NCI-H345 treated with DMSO at 0.1 percent for 48 hours (cell line): ENCODE measurements at regions not wholly inside any gene's neighbourhood (a gene's known extent, or its start where the extent isn't known, plus 50 kb on each side); places are given as distances from the start of the nearest gene placed in this dataset.
A peak's percentile ranks its signal among the peaks of the same experiment; 100 is the strongest.

ENCODE experiments used
- DNase-seq: peaks from one replicate; lab custom pipeline; 2025; ENCODE audit not compliant: unreplicated experiment; lab: John Stamatoyannopoulos, UW

DNA sequence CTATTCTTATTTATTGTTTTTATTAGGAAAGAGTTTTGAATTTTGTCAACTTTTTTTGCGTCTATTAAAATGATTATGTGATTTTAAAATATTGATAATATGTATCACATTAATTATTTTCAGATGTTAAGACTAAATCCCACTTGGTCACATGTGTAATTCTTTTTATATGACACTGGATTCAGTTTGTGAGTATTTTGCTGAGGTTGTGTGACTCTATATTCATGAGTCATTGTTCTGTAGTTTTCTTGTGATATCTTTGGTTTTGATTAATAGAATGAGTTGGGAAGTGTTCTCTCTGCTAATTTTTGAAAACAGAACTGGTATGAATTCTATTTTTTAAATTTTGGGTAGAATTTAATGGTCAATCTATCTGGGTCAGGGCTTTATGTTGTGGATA lies 317.9 kb downstream of the ETS1 start:
- no peak for DNase-seq

DNA sequence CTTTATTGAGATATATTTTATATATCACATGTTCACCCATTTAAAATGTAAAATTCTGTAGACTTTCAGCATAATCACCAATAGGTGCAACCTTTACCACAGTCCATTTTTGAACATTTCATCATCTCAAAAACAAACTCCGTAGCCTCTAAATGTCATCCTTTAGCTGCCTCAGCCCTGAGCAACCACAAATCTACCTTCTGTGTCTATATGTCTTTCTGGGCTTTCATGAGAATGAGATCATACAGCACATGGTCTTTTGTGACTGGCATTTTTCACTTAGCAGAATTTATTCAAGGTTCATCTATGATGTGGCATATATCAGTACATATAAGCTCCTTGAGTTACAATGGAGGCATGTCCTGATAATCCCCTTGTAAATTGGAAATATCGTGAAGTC lies 320.5 kb downstream of the ETS1 start:
- no peak for DNase-seq

DNA sequence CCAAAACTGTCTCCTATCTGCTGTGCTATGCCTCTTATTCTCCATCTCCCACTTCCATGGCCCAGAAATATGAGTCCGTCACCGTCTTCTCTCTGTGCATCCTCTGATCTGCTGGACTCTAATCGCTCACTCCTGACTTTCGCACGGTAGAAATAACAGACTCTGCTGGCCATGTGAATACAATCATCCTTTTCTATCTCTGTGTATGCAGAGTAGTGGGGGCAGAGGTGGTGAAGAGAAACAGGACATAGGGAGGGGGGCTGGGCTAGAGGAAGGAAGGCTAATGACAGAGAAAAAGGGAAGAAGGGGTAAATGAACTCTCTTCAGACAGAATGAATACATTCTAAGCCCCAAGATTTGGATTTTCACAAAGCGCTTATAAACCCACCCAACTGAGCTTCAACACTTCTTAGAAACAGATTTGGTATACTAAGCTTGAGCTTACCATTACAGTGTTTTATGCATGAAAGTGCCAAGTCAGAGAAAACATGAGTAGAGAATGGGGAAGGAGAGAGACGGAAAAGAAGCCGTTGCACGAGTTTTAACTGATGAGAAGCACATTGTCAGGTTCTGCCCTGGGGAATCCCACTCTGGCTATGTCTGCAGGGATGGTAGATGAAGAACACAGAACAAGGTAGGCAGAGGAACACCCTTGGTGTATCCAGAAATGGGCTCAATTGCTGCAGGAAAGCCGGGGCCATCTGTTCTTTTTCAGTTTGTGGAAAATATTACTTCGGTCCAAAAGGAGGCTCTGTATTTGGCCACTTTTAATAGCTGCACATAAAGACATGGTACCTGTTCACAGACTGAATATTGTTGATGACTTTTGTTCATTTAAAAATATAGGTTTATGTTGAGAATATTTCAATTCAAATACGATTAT lies 324.7 kb downstream of the ETS1 start:
- DNase-seq: no peak

DNA sequence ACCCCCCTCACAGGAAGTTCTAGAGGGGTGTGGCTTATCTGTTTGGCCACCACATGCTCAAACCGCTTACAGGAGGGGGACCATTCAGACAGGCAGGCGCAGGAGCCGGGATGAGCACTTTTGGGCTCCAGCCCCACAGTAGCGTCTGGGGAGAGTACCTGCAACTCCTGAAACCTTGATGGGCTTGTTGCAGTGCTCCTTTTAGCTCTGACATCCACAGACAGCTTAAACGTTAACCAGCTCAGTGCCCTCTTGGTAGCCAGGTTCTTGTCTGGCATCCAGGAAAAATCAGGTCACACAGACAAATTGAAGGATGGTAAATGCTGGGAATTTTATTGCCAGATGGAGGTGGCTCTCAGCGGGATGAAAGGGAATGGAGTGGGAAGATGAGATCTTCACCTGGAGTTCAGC lies 326.3 kb downstream of the ETS1 start:
- DNase-seq: no peak

DNA sequence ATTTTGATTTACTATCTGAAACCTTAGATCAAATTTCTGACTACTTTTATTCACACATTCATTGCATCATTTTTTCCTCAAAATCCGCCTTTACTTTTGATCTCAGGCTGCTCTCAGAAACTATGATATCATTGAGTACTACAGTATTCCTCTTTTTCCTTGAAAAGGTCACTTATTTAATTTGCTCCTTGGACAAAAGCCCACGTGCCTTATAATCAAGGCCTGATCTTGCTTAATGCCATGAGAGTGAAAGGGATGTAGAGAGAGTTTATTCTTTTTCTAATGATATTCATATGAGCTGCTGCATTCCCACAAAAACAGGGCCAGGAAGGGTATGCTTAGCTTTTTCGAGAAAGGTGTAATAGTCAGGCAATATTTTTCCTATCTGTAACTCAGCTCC lies 327.0 kb downstream of the ETS1 start:
- DNase-seq: no peak

DNA sequence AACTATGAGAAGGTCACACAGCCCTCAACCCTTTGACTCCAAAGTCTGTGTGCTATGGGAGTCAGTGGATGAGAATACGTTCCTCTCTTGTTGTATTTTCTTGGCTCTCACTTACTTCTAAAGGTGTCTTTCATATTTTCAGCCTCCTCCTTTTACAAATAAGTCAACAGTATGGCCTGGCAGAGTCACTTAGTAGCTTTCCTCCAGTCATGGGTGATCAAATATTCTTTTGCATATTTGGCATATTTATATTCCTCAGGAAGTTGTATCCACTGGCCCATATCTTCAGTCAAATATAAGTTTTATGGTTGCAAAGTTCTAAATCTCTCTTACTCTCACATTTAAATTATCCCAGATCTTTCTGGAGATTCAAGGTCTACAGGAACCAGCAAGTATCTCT lies 327.5 kb downstream of the ETS1 start:
- no peak for DNase-seq

DNA sequence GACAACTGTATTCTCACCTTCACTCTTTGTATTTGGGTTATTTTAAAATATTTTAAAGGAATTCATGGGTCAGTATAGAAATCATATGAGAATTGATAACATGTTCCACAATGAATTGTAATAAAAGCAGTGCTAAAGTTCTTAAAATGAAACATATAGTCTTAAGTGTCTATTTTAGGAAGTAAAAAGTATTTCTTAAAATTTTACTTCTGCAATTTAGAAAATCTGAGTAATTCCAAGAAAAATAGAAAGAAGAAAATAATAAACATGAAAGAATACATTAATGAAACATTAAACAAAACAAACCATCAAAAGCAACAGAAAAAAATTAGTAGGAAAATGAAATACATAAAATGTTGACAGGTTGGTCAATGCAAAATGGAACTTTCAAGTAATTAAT lies 332.4 kb downstream of the ETS1 start:
- DNase-seq: no peak

DNA sequence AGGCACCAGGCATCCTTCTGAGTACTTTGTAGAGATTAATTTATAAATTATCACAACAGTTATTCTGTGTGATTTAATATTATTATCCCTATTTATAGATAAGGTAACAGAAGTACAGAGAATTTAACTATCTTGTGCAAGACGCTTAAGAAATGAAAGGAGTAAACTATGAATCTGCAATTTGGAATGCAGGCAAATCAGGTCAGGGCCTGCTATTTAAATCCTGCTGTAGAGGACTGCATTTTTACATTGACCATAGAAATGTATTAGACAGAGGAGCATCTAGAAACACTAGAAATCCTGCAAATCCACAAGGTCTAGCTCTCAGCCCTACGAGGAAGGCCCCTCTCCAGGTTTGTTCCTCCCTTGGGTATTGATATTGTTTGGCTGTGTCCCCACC lies 336.2 kb downstream of the ETS1 start:
- DNase-seq: no peak

DNA sequence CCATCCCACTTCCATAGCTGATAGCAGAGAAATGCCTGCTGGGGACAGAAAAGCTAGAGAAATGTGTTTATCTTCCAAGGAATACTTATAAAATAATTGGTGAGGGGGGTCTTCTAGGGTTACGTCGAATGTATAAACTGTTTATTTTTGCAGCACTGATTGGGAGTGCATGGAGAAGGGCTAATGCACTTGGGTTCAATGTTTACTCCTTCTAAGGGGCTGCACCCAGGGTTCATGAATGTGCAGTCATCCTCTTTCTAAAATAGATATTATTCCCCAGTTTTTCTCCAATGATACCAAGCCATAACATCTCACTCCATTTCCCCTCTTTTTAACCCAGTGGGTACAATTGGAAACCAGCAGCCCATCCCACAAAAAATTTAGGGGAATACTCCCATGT lies 336.9 kb downstream of the ETS1 start:
- no peak for DNase-seq

DNA sequence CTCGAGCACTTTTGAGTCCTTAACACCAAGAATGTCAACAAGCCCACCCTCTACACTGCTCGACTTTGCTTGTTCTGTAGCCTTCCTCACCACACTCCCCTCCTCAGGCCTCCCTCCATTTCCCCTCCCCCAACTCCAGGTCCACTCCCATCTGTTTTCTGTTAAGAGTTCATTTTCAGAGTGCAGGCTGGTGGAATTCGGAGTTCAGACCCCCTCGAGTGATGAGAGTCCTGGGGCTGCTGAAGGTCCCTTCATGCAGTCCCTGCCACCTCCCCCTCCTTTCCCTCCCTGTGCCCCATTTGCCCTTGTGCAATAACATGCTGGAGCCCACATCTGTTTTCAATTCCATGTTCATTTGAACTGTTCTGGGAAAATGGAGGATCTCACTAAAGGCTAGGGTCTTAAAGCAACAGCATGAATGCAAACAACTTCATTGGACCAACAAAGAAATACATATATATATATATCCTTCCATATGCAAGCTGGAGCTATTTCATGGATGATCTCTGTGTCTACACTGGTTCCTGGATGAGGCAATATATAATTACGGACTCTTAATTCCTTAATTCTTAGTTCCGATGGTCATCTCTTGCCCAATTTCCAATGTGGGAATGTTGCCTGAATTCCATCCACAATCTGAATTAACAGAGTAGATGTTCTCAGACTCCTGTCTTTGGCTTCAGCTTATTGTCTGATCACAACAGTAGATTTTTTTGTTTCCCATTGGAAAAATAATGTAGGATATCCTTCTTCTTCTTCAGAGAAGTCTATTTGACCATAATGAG lies 340.4 kb downstream of the ETS1 start:
- no peak for DNase-seq

DNA sequence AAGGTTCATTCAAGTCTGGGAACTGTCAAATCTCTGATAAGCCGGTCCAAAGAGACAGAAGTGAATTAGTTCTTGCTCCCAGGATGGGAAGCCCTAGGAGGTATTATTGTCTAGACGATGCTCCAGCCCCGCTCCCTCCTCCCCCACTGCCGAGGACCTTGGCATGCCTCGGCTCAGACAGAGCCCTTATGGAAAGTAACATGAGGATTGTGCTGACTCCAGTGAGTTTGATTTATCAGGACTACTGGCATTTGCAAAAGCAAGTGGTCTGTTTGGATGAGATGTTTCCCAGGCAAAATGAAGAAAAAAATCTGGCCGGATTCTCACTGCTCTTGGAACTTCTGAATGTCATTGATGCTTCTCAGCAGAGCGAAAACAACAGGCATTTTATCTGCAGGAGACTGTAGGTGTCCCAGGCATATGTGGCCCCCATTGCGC lies 341.0 kb downstream of the ETS1 start:
- no peak for DNase-seq

DNA sequence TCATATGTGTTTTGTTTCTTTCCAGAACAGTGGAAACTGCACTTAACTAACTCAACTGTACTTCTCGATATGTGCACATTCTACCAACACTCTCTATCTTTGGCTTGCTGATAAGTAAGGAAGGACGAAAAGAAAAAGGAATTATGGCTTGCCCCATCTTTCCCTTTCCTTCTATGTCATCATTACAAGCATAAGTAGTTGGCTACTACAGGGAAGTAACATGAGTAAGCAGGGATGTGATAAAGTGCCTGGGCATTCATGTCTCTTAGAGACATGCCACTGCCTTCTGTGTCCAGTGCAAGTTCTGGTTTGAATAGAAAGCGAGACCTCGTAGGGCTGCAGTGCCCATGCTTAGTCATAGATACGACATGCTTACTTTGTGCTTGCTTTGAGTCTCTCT lies 342.5 kb downstream of the ETS1 start:
- no peak for DNase-seq

DNA sequence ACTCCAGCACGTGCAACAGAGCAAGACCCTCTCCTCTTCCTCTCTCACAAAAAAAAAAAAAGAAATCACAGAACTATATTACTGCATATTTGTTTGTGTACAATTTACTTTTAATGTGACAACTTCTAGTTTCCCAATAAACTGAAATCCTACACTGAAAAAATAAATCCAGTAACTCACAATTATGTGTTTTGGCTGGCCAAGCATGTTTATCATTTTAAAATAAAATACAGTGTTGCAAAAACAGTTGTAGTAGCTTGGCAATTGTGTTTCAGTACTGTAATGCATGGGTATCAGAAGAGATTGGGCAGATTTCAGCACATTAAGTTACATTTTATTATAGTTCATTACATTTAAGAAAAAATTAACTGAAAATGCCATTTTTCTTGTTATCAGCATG lies 344.9 kb downstream of the ETS1 start:
- DNase-seq: no peak

DNA sequence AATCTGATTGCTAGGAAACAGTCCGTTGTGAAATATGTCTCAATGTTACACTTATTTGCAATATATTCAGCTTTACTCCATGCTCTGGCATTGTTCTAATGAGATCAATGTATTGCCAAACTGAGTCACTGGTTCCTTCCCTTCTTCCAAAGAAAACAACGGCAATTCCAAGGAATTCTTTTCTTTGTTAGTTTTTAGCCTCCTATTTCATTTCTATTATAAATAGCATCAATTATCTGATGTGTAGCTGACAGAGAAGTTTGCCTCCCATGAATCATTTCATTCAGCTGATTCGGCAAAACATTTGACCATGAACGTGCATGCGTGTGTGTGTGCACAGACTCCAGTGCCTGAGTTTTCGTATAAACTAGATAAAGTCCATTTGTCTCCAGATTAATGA lies 346.8 kb downstream of the ETS1 start:
- DNase-seq: no peak

DNA sequence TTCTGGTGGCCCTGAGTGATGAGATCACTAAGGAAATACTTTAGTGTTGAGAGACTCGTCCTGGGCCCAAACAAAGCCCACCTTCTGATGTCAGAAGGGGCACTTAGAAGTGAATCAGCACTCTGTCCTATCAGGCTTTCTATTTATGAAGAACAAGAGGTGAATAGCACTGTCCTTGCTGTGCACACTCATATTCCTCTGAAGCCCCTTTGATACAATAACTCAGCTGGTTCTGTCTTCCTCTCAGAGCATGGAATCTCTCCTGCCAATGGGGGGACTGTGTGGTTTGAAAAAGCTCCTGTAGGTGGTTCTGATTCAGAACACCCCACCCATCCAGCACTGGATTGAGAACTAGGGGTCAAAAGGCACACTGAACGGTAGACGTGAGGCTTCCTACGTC lies 348.1 kb downstream of the ETS1 start:
- no peak for DNase-seq

DNA sequence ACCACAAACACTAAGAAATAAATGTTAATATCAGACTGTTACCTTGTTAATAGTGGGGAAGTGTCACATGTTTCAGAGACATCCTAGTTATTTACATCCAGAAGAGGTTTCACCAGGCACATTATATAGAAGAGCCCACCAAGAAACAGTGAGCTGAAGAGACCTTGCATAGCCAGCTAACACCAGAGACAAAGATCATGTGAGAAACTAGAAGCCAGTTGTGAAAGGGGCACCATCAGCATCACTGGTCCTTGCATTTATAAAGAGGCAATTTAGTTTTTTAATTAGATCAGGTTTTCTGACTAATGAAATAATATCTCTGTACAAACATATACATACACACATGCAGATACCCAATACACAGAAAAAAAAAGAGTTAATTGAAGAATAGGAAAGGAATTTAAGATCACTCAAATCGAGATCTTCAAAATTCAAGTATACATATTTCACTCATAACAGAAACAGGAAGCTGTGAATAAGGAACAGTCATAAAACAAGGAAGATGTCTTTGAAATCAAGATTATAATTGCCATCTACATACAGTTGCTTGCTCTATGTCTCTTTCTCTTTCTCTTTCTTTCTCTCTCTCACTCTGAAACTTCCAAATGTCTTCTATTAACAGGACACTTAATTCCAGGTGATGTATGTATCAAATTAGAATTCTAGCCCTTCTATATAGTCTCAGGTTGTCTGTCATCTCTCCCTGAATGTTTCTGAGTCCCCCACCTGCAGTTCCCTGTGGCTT lies 348.7 kb downstream of the ETS1 start:
- DNase-seq: no peak

DNA sequence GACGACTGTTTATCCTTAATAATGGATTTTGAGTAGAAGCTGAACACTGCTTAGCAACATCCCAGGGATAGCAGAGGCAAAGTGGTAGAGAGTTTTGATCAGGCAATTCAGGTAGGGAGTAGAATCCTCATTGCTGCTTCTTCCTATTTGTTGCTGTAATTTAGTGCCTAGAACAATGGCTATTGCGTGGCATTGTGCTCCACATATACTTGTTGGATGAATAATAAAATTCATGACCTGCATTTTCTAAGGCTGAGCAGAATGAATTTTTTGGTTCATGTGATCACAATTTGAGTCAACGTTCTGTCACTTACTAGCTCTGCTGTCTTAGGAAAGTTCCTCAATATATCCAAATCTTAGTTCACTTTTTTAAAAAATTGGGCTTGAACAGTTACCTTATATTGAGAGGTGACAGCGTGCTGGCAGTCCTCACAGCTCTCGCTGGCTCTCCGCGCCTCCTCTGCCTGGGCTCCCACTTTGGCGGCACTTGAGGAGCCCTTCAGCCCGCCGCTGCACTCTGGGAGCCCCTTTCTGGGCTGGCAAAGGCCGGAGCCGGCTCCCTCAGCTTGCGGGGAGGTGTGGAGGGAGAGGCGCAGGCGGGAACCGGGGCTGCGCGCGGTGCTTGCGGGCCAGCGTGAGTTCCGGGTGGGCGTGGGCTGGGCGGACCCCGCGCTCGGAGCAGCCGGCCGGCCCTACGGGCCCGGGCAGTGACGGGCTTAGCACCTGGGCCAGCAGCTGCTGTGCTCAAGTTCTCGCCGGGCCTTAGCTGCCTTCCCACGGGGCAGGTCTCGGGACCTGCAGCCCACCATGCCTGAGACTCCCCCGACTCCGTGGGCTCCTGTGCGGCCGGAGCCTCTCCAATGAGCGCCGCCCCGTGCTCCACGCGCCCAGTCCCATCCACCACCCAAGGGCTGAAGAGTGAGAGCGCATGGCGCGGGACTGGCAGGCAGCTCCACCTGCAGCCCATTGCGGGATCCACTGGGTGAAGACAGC lies 350.6 kb downstream of the ETS1 start:
- DNase-seq: no peak

DNA sequence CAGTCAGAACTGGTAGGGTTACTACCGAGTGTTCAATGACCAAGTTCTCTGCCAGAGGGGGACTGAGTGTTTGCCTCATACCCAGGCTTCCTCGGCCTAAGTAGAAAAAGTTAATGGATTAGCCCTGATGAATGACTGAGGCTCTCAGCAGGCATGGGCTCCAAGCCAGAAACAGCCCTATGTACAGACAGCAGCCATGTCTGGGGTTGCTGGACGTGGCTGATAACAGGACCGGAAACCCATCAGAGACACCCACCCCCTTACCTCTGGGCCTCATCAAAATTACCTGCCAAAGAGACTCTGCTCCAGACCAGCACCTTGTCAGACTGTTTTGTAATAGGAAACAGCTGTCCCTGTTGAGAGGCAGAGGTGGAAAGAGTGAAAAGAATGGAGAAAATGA lies 351.4 kb downstream of the ETS1 start:
- DNase-seq: peak; percentile 25

DNA sequence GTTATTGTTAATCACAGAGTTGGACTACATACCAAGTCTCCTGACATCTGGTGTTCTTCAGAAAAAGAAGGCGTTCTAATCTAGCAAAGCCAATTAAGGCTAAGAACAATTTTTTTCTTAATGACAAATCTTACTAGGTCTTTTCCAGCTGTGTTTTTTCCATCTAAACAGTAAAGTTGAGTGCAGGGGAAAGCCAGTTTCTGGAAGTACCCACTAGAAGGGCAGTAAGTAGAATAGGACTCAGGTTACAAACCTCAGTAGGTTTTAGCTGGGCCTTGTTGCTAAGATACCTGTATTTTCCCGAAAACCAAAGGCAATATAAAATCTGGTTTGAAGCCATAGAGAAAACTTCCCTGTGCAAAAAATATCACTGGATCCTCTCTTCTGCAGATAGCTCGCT lies 351.9 kb downstream of the ETS1 start:
- no peak for DNase-seq

DNA sequence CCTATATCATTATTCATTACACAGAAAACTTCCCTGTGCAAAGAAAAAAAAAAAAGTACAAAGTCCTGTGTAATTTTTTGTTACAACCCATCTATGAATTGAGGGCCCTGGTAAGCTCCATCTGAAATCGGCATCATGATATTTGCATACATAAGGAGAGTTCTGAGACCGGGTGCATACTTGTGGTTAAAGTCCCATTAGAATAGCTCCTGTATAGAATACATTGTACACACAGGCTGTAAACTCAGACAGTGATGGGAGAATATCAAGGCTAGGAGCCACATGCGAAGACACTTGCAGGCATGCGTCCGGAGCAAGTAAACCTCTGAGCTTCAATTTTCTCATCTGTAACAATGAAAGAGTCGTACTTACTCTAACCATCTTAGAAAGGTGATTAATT lies 353.2 kb downstream of the ETS1 start:
- no peak for DNase-seq

DNA sequence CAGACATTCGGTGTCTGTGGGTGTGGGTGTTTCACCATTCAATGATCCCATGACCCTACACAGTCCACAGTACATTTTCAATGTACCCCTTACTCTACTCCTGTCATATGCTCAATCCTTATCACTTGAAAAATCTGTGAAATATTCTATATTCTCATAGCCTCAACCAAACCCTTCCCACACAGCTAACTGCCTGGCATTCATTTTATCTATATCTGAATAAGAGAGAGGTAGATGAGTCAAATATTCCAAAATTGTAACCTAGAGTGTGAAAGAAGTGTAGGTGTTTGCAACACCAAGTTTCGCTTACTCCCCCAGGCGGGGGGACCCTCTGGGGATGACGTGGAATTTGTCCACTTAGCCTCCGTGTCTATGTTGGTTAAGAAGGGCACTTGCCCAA lies 354.8 kb downstream of the ETS1 start:
- DNase-seq: no peak
